Gastrocnemius medialis (tissue), 4 donors: ENCODE measurements at regions not wholly inside any gene's neighbourhood (a gene's known extent, or its start where the extent isn't known, plus 50 kb on each side); places are given as distances from the start of the nearest gene placed in this dataset.

Source experiments
- CTCF ChIP-seq, 5 experiments: fragments of 450-650 bp in 3 of 5; fragments of 200-600 bp in 2 of 5; sonication (generic) in 2 of 5; IDR thresholded peaks in 4 of 5; conservative IDR thresholded peaks in 1 of 5; 1 replicate in 4 of 5; 2 replicates in 1 of 5; pipeline ENCODE4 v1.5.1; 2016 to 2019; ENCODE audit warnings: antibody characterized with exemption in 5 of 5, mild to moderate bottlenecking in 3 of 5, moderate library complexity in 3 of 5
- POLR2A ChIP-seq, 2 donors: fragments of 450-650 bp; IDR thresholded peaks; one replicate each; pipeline ENCODE4 v1.6.1; 2017; ENCODE audit warnings: antibody characterized with exemption in 2 of 2, mild to moderate bottlenecking in 2 of 2, moderate library complexity in 2 of 2

GRCh38 chr2:181371782-181372645, 85.2 kb upstream of the ITGA4 start:
- TF ChIP-seq CTCF (IDR thresholded peaks at IDR 0.05 in 4 of 5, conservative IDR thresholded peaks at IDR 0.05 in 1 of 5) = no peak
- no peak for TF ChIP-seq POLR2A (IDR thresholded peaks at IDR 0.05)
